ENCODE measurements at regions not wholly inside any gene's neighbourhood (a gene's known extent, or its start where the extent isn't known, plus 50 kb on each side); places are given as distances from the start of the nearest gene placed in this dataset.

DNA sequence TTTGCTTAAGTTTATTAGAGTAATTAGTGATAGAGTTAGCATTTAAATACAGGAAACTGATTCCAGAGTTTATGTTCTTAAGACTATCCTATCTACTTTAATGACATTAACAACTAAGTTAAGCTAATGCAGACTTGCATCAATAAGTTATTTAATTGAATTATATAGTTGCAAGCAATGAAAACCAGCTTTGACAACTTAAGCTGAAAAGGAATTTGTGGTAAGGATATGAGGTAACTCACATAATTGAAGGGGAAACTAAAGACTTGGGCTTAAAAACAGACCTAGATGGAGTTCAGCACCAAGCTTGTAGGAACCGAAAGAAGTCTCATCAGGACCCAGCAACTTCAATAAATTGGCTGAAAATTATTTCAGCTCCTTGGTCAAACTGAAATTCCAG lies 222.3 kb downstream of the IBTK start:
- no peak overlapping the region for H2AFZ ChIP-seq (replicated peaks)
- no peak overlapping the region for H3K27ac ChIP-seq
- H3K9ac ChIP-seq, result no peak overlapping the region
- TF ChIP-seq, protein P1, sequence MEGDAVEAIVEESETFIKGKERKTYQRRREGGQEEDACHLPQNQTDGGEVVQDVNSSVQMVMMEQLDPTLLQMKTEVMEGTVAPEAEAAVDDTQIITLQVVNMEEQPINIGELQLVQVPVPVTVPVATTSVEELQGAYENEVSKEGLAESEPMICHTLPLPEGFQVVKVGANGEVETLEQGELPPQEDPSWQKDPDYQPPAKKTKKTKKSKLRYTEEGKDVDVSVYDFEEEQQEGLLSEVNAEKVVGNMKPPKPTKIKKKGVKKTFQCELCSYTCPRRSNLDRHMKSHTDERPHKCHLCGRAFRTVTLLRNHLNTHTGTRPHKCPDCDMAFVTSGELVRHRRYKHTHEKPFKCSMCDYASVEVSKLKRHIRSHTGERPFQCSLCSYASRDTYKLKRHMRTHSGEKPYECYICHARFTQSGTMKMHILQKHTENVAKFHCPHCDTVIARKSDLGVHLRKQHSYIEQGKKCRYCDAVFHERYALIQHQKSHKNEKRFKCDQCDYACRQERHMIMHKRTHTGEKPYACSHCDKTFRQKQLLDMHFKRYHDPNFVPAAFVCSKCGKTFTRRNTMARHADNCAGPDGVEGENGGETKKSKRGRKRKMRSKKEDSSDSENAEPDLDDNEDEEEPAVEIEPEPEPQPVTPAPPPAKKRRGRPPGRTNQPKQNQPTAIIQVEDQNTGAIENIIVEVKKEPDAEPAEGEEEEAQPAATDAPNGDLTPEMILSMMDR (IDR thresholded peaks at IDR 0.05), result no peak
- TF ChIP-seq EZH2phosphoT487 (IDR thresholded peaks at IDR 0.05) (no peak), EZH2 (IDR thresholded peaks at IDR 0.05) (no peak)
- H3K79me2 ChIP-seq (ENCODE audit: low read depth), result no peaks in the 10 kb centered on the region
- H3K4me2 ChIP-seq, result no peak overlapping the region
- H3K27ac Mint-ChIP-seq, result no peak overlapping the region
- no peak overlapping the region for H3K4me3 ChIP-seq
- H3K4me1 Mint-ChIP-seq, result no peaks in the 10 kb centered on the region
- H4K20me1 ChIP-seq (ENCODE audit: low read depth), result no peaks in the 10 kb centered on the region
- H3K36me3 ChIP-seq, result no peaks in the 10 kb centered on the region
- H3K27me3 ChIP-seq, result no peaks in the 10 kb centered on the region
- no peaks in the 10 kb centered on the region for H3K4me1 ChIP-seq
- H3K9me3 ChIP-seq (ENCODE audit: low read depth), result no peaks in the 10 kb centered on the region
- DNase-seq (ENCODE audit: low spot score), result no peak
- no peaks in the 10 kb centered on the region for H3K9me3 Mint-ChIP-seq
- no peaks in the 10 kb centered on the region for H3F3A ChIP-seq (ENCODE audit: low read depth)
- H3K27me3 Mint-ChIP-seq (ENCODE audit: insufficient read depth, low read depth), result no peaks in the 10 kb centered on the region
- H3K4me3 Mint-ChIP-seq, result no peak overlapping the region
- H3K36me3 Mint-ChIP-seq, result no peaks in the 10 kb centered on the region

- TF ChIP-seq EZH2phosphoT487 (IDR thresholded peaks at IDR 0.05), result no peak
- no peak for TF ChIP-seq EZH2 (IDR thresholded peaks at IDR 0.05)
- TF ChIP-seq, protein P1 (IDR thresholded peaks at IDR 0.05), result no peak
- Mint-ChIP-seq H3K36me3 (no peaks in the 10 kb centered on the region), H3K4me1 (no peaks in the 10 kb centered on the region), H3K27me3 (ENCODE audit: insufficient read depth, low read depth) (no peaks in the 10 kb centered on the region), H3K9me3 (no peaks in the 10 kb centered on the region), H3K4me3 (no peak overlapping the region), H3K27ac (no peak overlapping the region)
- no peak for DNase-seq (ENCODE audit: low spot score)
- no peaks in the 10 kb centered on the region for H3K9me3 ChIP-seq (ENCODE audit: low read depth)
- no peaks in the 10 kb centered on the region for H3K4me1 ChIP-seq
- H4K20me1 ChIP-seq (ENCODE audit: low read depth), result no peaks in the 10 kb centered on the region
- no peak overlapping the region for H3K4me3 ChIP-seq
- H3K9ac ChIP-seq, result no peak overlapping the region
- no peaks in the 10 kb centered on the region for H3F3A ChIP-seq (ENCODE audit: low read depth)
- no peaks in the 10 kb centered on the region for H3K36me3 ChIP-seq
- no peak overlapping the region for H3K27ac ChIP-seq
- no peak overlapping the region for H2AFZ ChIP-seq (replicated peaks)
- no peak overlapping the region for H3K4me2 ChIP-seq
- H3K79me2 ChIP-seq (ENCODE audit: low read depth), result no peaks in the 10 kb centered on the region
- no peaks in the 10 kb centered on the region for H3K27me3 ChIP-seq
Measured at GRCh38 chr6:82022614-82023129, 224.9 kb downstream of the IBTK start.

DNA sequence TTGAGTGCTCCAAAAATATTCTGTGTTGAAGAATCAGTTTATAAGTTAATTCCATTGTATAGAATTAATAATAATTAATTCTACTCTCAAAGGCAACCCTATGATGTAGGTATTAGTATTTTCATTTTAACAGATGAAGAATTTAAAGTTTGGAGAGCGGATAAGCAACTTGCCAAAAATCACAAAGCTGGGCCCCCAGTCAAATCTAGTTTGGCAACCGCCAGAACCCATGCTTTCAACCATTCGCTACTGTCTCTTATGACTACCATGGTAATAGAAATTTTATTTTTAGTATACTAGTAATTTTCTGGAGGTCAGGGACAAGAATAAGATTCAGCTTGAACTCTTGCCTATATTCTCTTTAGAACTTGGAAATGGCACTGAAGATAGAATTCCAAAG lies 229.8 kb downstream of the IBTK start:
- no peaks in the 10 kb centered on the region for H3K9me3 ChIP-seq (ENCODE audit: low read depth)
- no peaks in the 10 kb centered on the region for H3K36me3 Mint-ChIP-seq
- no peaks in the 10 kb centered on the region for H3K27me3 Mint-ChIP-seq (ENCODE audit: insufficient read depth, low read depth)
- no peaks in the 10 kb centered on the region for H4K20me1 ChIP-seq (ENCODE audit: low read depth)
- TF ChIP-seq, protein P1 (IDR thresholded peaks at IDR 0.05), result no peak
- no peak for TF ChIP-seq EZH2phosphoT487 (IDR thresholded peaks at IDR 0.05)
- TF ChIP-seq EZH2 (IDR thresholded peaks at IDR 0.05), result no peak
- no peak overlapping the region for H3K27ac Mint-ChIP-seq
- no peak overlapping the region for H3K4me3 Mint-ChIP-seq
- no peak overlapping the region for H3K4me2 ChIP-seq
- no peak overlapping the region for H3K9ac ChIP-seq
- H3K79me2 ChIP-seq (ENCODE audit: low read depth), result no peaks in the 10 kb centered on the region
- H3K4me1 ChIP-seq, result peaks cover 3% of the 10 kb centered on the region
- no peaks in the 10 kb centered on the region for H3K9me3 Mint-ChIP-seq
- H3K4me1 Mint-ChIP-seq, result peaks cover 5% of the 10 kb centered on the region
- no peaks in the 10 kb centered on the region for H3F3A ChIP-seq (ENCODE audit: low read depth)
- no peak overlapping the region for H2AFZ ChIP-seq (replicated peaks)
- H3K27me3 ChIP-seq, result no peaks in the 10 kb centered on the region
- no peak overlapping the region for H3K4me3 ChIP-seq
- no peak for DNase-seq (ENCODE audit: low spot score)
- H3K36me3 ChIP-seq, result no peaks in the 10 kb centered on the region
- H3K27ac ChIP-seq, result no peak overlapping the region

Data from neural progenitor cell (in vitro differentiated cells).